Endodermal cell (in vitro differentiated cells): ENCODE measurements at regions not wholly inside any gene's neighbourhood (a gene's known extent, or its start where the extent isn't known, plus 50 kb on each side); places are given as distances from the start of the nearest gene placed in this dataset.
A peak's percentile ranks its signal among the peaks of the same experiment; 100 is the strongest.

Source experiments
- DNase-seq: peaks from one replicate; pipeline ENCODE4 v3.0.0-alpha.2; 2017
- H3K27ac ChIP-seq: 2 replicates; pipeline ENCODE4 v1.5.1; 2013; ENCODE audit warnings: mild to moderate bottlenecking, low read depth, low read length, moderate library complexity
- H3K27me3 ChIP-seq: 2 replicates; pipeline ENCODE4 v1.6.1; 2013; ENCODE audit warnings: mild to moderate bottlenecking, low read length, moderate library complexity; ENCODE audit not compliant: insufficient read depth, control insufficient read depth, poor library complexity, severe bottlenecking
- H3K36me3 ChIP-seq: 2 replicates; pipeline ENCODE4 v1.7.0; 2013; ENCODE audit warnings: mild to moderate bottlenecking, low read length, moderate library complexity; ENCODE audit not compliant: control insufficient read depth, insufficient read depth
- H3K4me1 ChIP-seq: one replicate; pipeline ENCODE4 v1.7.0; 2013; ENCODE audit warnings: low read length; ENCODE audit not compliant: control insufficient read depth, insufficient read depth
- H3K4me3 ChIP-seq: 2 replicates; pipeline ENCODE4 v1.5.1; 2013; ENCODE audit warnings: mild to moderate bottlenecking, low read length, moderate library complexity
- H3K9ac ChIP-seq: 2 replicates; pipeline ENCODE4 v1.6.1; 2013; ENCODE audit warnings: mild to moderate bottlenecking, low read length, moderate library complexity; ENCODE audit not compliant: poor library complexity, severe bottlenecking; ENCODE audit errors: extremely low read depth
- H3K9me3 ChIP-seq: 2 replicates; pipeline ENCODE4 v1.6.1; 2013; ENCODE audit warnings: mild to moderate bottlenecking, low read length, moderate library complexity; ENCODE audit not compliant: control insufficient read depth
- H3K27ac Mint-ChIP-seq: 2 replicates; pipeline ENCODE4 v1.8.0; 2020; ENCODE audit warnings: mixed read lengths
- H3K27me3 Mint-ChIP-seq: 2 replicates; pipeline ENCODE4 v1.8.0; 2021; ENCODE audit warnings: mild to moderate bottlenecking, mixed read lengths; ENCODE audit not compliant: insufficient read depth
- H3K36me3 Mint-ChIP-seq: 2 replicates; pipeline ENCODE4 v1.8.0; 2020; ENCODE audit warnings: low read depth, mixed read lengths
- H3K4me1 Mint-ChIP-seq: 2 replicates; pipeline ENCODE4 v1.8.0; 2020; ENCODE audit warnings: mixed read lengths
- H3K4me3 Mint-ChIP-seq: 2 replicates; pipeline ENCODE4 v1.8.0; 2020; ENCODE audit warnings: mild to moderate bottlenecking, moderate library complexity, mixed read lengths
- H3K9me3 Mint-ChIP-seq: 2 replicates; pipeline ENCODE4 v1.8.0; 2020; ENCODE audit warnings: mild to moderate bottlenecking, mixed read lengths
- CTCF ChIP-seq: fragments of 200-600 bp; sonication (generic); conservative IDR thresholded peaks from 2 replicates; pipeline ENCODE4 v1.5.0; 2021; ENCODE audit warnings: antibody characterized with exemption, mild to moderate bottlenecking
- WGBS, 2 experiments: methylation state at CpG; one replicate each; pipeline versions ENCODE4 v1.1.5 to v1.1.7; 2013; ENCODE audit warnings: missing lambda C conversion rate in 2 of 2, mixed read lengths in 1 of 2; ENCODE audit not compliant: insufficient coverage in 1 of 2, insufficient read length in 1 of 2; 5-methylcytosine and 5-hydroxymethylcytosine counted together

GRCh38 chr10:110408943-110409342 lies 88.8 kb upstream of the DUSP5 start:
- Mint-ChIP-seq H3K9me3 (no peaks in the 10 kb centered on the region), H3K27me3 (no peaks in the 10 kb centered on the region), H3K4me3 (no peak overlapping the region), H3K27ac (peak overlapping the region; percentile 49), H3K36me3 (no peaks in the 10 kb centered on the region), H3K4me1 (peaks cover 65% of the 10 kb centered on the region)
- WGBS, 2 experiments: 93 to 98% methylated on average over 6 to 8 of the region's 8 CpGs
- no peaks in the 10 kb centered on the region for H3K36me3 ChIP-seq
- no peak overlapping the region for H3K27ac ChIP-seq
- TF ChIP-seq CTCF: no peak
- peaks cover 22% of the 10 kb centered on the region for H3K4me1 ChIP-seq
- H3K27me3 ChIP-seq: no peaks in the 10 kb centered on the region
- no peak overlapping the region for H3K4me3 ChIP-seq
- no peak overlapping the region for H3K9ac ChIP-seq
- H3K9me3 ChIP-seq: no peaks in the 10 kb centered on the region
- no peak for DNase-seq

- H3K4me1 ChIP-seq: peaks cover 22% of the 10 kb centered on the region
Observed at GRCh38 chr10:110409488-110409887, 88.2 kb upstream of the DUSP5 start.

DNA sequence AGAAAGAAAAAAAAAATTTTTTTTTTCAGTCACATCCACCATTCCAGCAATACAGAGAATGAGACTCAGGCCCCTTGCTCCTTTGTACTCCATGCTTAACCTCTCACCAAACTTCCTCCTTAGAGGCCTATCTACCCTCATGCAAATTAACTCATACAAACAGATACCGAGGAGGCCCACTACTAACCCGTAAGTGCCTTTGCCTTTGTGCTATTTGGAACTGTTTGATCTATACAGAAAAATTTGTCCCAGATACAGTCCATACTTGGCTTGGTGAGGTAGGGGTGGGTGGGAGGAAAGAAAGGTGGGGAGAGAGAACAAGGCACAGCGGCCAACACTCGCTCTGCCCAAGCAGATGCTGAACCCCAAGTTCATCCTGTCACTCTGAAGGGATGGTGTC lies 87.8 kb upstream of the DUSP5 start:
- no peak overlapping the region for H3K27ac ChIP-seq
- no peak overlapping the region for H3K27ac Mint-ChIP-seq
- H3K9me3 Mint-ChIP-seq: no peaks in the 10 kb centered on the region
- no peak overlapping the region for H3K4me3 Mint-ChIP-seq
- no peaks in the 10 kb centered on the region for H3K27me3 Mint-ChIP-seq
- peaks cover 22% of the 10 kb centered on the region for H3K4me1 ChIP-seq
- no peak for DNase-seq
- 90% methylated on average over 4 of the region's 4 CpGs; no CpG with 5 or more reads in 1 of the 2 experiments for WGBS, 2 experiments
- no peaks in the 10 kb centered on the region for H3K36me3 Mint-ChIP-seq
- no peaks in the 10 kb centered on the region for H3K27me3 ChIP-seq
- no peak for TF ChIP-seq CTCF
- H3K36me3 ChIP-seq: no peaks in the 10 kb centered on the region
- no peak overlapping the region for H3K9ac ChIP-seq
- H3K4me3 ChIP-seq: no peak overlapping the region
- peaks cover 64% of the 10 kb centered on the region for H3K4me1 Mint-ChIP-seq
- no peaks in the 10 kb centered on the region for H3K9me3 ChIP-seq

More at GRCh38 chr10:110409488-110409887, 88.2 kb upstream of the DUSP5 start:
- H3K27me3 ChIP-seq: no peaks in the 10 kb centered on the region
- H3K36me3 ChIP-seq: no peaks in the 10 kb centered on the region
- no peak for TF ChIP-seq CTCF
- Mint-ChIP-seq H3K27me3 (no peaks in the 10 kb centered on the region), H3K9me3 (no peaks in the 10 kb centered on the region), H3K4me3 (no peak overlapping the region), H3K4me1 (peaks cover 65% of the 10 kb centered on the region), H3K36me3 (no peaks in the 10 kb centered on the region), H3K27ac (no peak overlapping the region)
- no peak overlapping the region for H3K9ac ChIP-seq
- no peak for DNase-seq
- no peaks in the 10 kb centered on the region for H3K9me3 ChIP-seq
- 93 to 100% methylated on average over 3 of the region's 4 CpGs for WGBS, 2 experiments
- no peak overlapping the region for H3K4me3 ChIP-seq
- H3K27ac ChIP-seq: no peak overlapping the region
